Right lobe of liver (tissue), 6 donors: ENCODE measurements at regions not wholly inside any gene's neighbourhood (a gene's known extent, or its start where the extent isn't known, plus 50 kb on each side); places are given as distances from the start of the nearest gene placed in this dataset.

Experiments
- ATAC-seq, 4 donors: fragments of 200-7000 bp; cut with Tn5 transposase; one replicate each; pipeline ENCODE4 v1.9.1; 2020; ENCODE audit warnings: mild to moderate bottlenecking in 4 of 4, moderate library complexity in 4 of 4
- DNase-seq, 3 donors: peaks; one replicate each; pipeline ENCODE4 v3.0.0-alpha.2; 2020
- H3K27ac ChIP-seq, 3 donors: fragments of 200-600 bp; one replicate each; pipeline ENCODE4 v1.8.0; 2022
- H3K27me3 ChIP-seq, 2 donors: fragments of 200-600 bp; one replicate each; pipeline ENCODE4 v1.8.0; 2022
- H3K36me3 ChIP-seq, 4 donors: fragments of 200-600 bp; sonication (generic) in 1 of 4; one replicate each; pipeline versions ENCODE4 v1.5.1 to v1.8.0; 2017 to 2022; ENCODE audit warnings: control low read depth in 1 of 4
- H3K4me1 ChIP-seq, 4 donors: fragments of 200-600 bp; sonication (generic) in 1 of 4; one replicate each; pipeline versions ENCODE4 v1.5.1 to v1.8.0; 2017 to 2022; ENCODE audit warnings: control low read depth in 1 of 4
- H3K4me3 ChIP-seq, 3 donors: fragments of 200-600 bp; one replicate each; pipeline ENCODE4 v1.8.0; 2022
- H3K9me3 ChIP-seq, 4 donors: fragments of 200-600 bp; sonication (generic) in 1 of 4; one replicate each; pipeline versions ENCODE4 v1.5.1 to v1.8.0; 2017 to 2022; ENCODE audit warnings: control low read depth in 1 of 4
- CTCF ChIP-seq, 4 donors: fragments of 200-600 bp in 3 of 4; fragments of 450-650 bp in 1 of 4; IDR thresholded peaks; one replicate each; pipeline versions ENCODE4 v1.5.1 to v1.8.0; 2016 to 2022; ENCODE audit warnings: antibody characterized with exemption in 4 of 4, mild to moderate bottlenecking in 2 of 4
- POLR2A ChIP-seq: fragments of 450-650 bp; IDR thresholded peaks from one replicate; pipeline ENCODE4 v1.6.1; 2017; ENCODE audit warnings: antibody characterized with exemption, mild to moderate bottlenecking
- WGBS: methylation state at CpG from one replicate; pipeline ENCODE4 v1.1.6; 2018; ENCODE audit warnings: low coverage, low lambda C conversion rate; ENCODE audit not compliant: insufficient coverage; ENCODE audit errors: missing lambda C conversion rate; 5-methylcytosine and 5-hydroxymethylcytosine counted together
- intact Hi-C, 2 donors: fragments of 100-400 bp; cut with DNase I; formaldehyde crosslinking; loops; one replicate each; pipeline versions ENCODE4 v1.11.2 to v1.14.1; 2022
- donor health status: DM: no; HTN: yes; CAD: no.
- donor health status: DM: no; HTN: no; CAD: no.
- donor health status: DM: no; HTN: no; CAD: no.
- donor health status: DM: no; HTN: yes; CAD: no.
- donor health status: DM: no; HTN: yes; CAD: no.

GRCh38 chr14:95407354-95407753 lies 87.6 kb upstream of the CLMN start:
- Histone ChIP-seq H3K36me3 (no peaks in the 10 kb centered on the region), H3K4me1 (no peaks in the 10 kb centered on the region), H3K4me3 (no peak overlapping the region), H3K9me3 (no peaks in the 10 kb centered on the region), H3K27me3 (no peaks in the 10 kb centered on the region), H3K27ac (no peak overlapping the region)
- no peak for TF ChIP-seq POLR2A
- TF ChIP-seq CTCF (IDR thresholded peaks at IDR 0.05): no peak
- intact Hi-C loops: no loop called here
- 78% methylated on average over 7 of the region's 8 CpGs for WGBS
- no peak for DNase-seq
- ATAC-seq: no peak

- H3K27me3 ChIP-seq: no peaks in the 10 kb centered on the region
- 71% methylated on average over 2 of the region's 5 CpGs for WGBS
These were observed 87.1 kb upstream of the CLMN start for GRCh38 chr14:95406756-95407277.

GRCh38 chr14:95404583-95404982 lies 84.9 kb upstream of the CLMN start:
- Histone ChIP-seq H3K4me3 (no peak overlapping the region), H3K9me3 (no peaks in the 10 kb centered on the region), H3K4me1 (peaks cover 0 to 4% (median 1%) of the 10 kb centered on the region in 4 donors), H3K36me3 (no peaks in the 10 kb centered on the region), H3K27me3 (no peaks in the 10 kb centered on the region), H3K27ac (no peak overlapping the region)
- intact Hi-C loops: no loop called here
- 72% methylated on average over 7 of the region's 7 CpGs for WGBS
- TF ChIP-seq CTCF (IDR thresholded peaks at IDR 0.05): no peak
- TF ChIP-seq POLR2A: no peak
- DNase-seq: no peak
- no peak for ATAC-seq

More at GRCh38 chr14:95406756-95407277, 87.1 kb upstream of the CLMN start:
- Histone ChIP-seq H3K36me3 (no peaks in the 10 kb centered on the region), H3K9me3 (no peaks in the 10 kb centered on the region), H3K4me3 (no peak overlapping the region), H3K4me1 (no peaks in the 10 kb centered on the region), H3K27ac (no peak overlapping the region)
- intact Hi-C loops: no loop called here
- DNase-seq (no peak), ATAC-seq (no peak)
- no peak for TF ChIP-seq CTCF (IDR thresholded peaks at IDR 0.05)
- TF ChIP-seq POLR2A: no peak

GRCh38 chr14:95402578-95402977 lies 82.9 kb upstream of the CLMN start:
- ATAC-seq (no peak), DNase-seq (no peak)
- H3K4me1 ChIP-seq: peaks cover 0 to 17% (median 5%) of the 10 kb centered on the region in 4 donors
- no peaks in the 10 kb centered on the region for H3K9me3 ChIP-seq
- no peak overlapping the region for H3K27ac ChIP-seq
- intact Hi-C loops: no loop called here
- TF ChIP-seq CTCF (IDR thresholded peaks at IDR 0.05): no peak
- TF ChIP-seq POLR2A: no peak
- 79% methylated on average over 5 of the region's 5 CpGs for WGBS
- H3K4me3 ChIP-seq: no peak overlapping the region
- no peaks in the 10 kb centered on the region for H3K27me3 ChIP-seq
- H3K36me3 ChIP-seq: no peaks in the 10 kb centered on the region

- no peak overlapping the region for H3K4me3 ChIP-seq
- ATAC-seq: no peak
- peaks cover 0 to 17% (median 5%) of the 10 kb centered on the region in 4 donors for H3K4me1 ChIP-seq
- H3K9me3 ChIP-seq: no peaks in the 10 kb centered on the region
- whole genome bisulfite sequencing: 56% methylated on average over 2 of the region's 2 CpGs
- no peak overlapping the region for H3K27ac ChIP-seq
- intact Hi-C loops: no loop called here
- DNase-seq: no peak
- no peaks in the 10 kb centered on the region for H3K27me3 ChIP-seq
- H3K36me3 ChIP-seq: no peaks in the 10 kb centered on the region
- no peak for TF ChIP-seq POLR2A
- no peak for TF ChIP-seq CTCF (IDR thresholded peaks at IDR 0.05)
These were observed 82.5 kb upstream of the CLMN start for GRCh38 chr14:95402176-95402575.
